MM.1S (cell line): ENCODE measurements at regions not wholly inside any gene's neighbourhood (a gene's known extent, or its start where the extent isn't known, plus 50 kb on each side); places are given as distances from the start of the nearest gene placed in this dataset.

Experiments
- DNase-seq: peaks from one replicate; pipeline ENCODE4 v3.0.0-alpha.2; 2015
- H2AFZ ChIP-seq: fragments of 300-600 bp; sonication (generic); 2 replicates; pipeline ENCODE4 v1.6.0; 2016; ENCODE audit warnings: antibody characterized with exemption, low read length
- H3F3A ChIP-seq: fragments of 300-600 bp; sonication (generic); 2 replicates; pipeline ENCODE4 v1.6.1; 2016; ENCODE audit warnings: mild to moderate bottlenecking, antibody characterized with exemption, low read length, moderate library complexity, mixed read lengths; ENCODE audit not compliant: insufficient read depth
- H3K27ac ChIP-seq: fragments of 300-600 bp; sonication (generic); 2 replicates; pipeline ENCODE4 v1.5.1; 2016; ENCODE audit warnings: mild to moderate bottlenecking, low read length
- H3K27me3 ChIP-seq: fragments of 300-600 bp; sonication (generic); replicated peaks from 2 replicates; pipeline ENCODE4 v1.6.0; 2016; ENCODE audit warnings: low read length; ENCODE audit not compliant: insufficient read depth
- H3K36me3 ChIP-seq: fragments of 300-600 bp; sonication (generic); replicated peaks from 2 replicates; pipeline ENCODE4 v1.6.1; 2016; ENCODE audit warnings: mild to moderate bottlenecking, low read length, mixed read lengths; ENCODE audit not compliant: insufficient read depth
- H3K4me1 ChIP-seq: fragments of 300-600 bp; sonication (generic); 2 replicates; pipeline ENCODE4 v1.6.1; 2016; ENCODE audit warnings: low read length, mixed read lengths
- H3K4me2 ChIP-seq: fragments of 300-600 bp; sonication (generic); 2 replicates; pipeline ENCODE4 v1.6.0; 2016; ENCODE audit warnings: low read depth, low read length
- H3K4me3 ChIP-seq: fragments of 300-600 bp; sonication (generic); 2 replicates; pipeline ENCODE4 v1.5.1; 2016; ENCODE audit warnings: low read length, mixed read lengths
- H3K79me2 ChIP-seq: fragments of 300-600 bp; sonication (generic); 2 replicates; pipeline ENCODE4 v1.6.1; 2016; ENCODE audit warnings: mixed run types, low read length, mixed read lengths
- H3K9ac ChIP-seq: fragments of 300-600 bp; sonication (generic); 2 replicates; pipeline ENCODE4 v1.6.1; 2016; ENCODE audit warnings: low read length, mixed read lengths
- H3K9me2 ChIP-seq: fragments of 300-600 bp; sonication (generic); replicated peaks from 2 replicates; pipeline ENCODE4 v1.6.1; 2016; ENCODE audit warnings: mild to moderate bottlenecking, low read length, mixed read lengths; ENCODE audit not compliant: insufficient read depth
- H3K9me3 ChIP-seq: fragments of 300-600 bp; sonication (generic); replicated peaks from 2 replicates; pipeline ENCODE4 v1.6.1; 2016; ENCODE audit warnings: mild to moderate bottlenecking, low read length, mixed read lengths; ENCODE audit not compliant: insufficient read depth
- H4K20me1 ChIP-seq: fragments of 300-600 bp; sonication (generic); 2 replicates; pipeline ENCODE4 v1.6.1; 2016; ENCODE audit warnings: mild to moderate bottlenecking, low read length, moderate library complexity, mixed read lengths; ENCODE audit not compliant: insufficient read depth
- CTCF ChIP-seq: fragments of 300-600 bp; sonication (generic); IDR thresholded peaks from 2 replicates; pipeline ENCODE4 v1.5.1; 2016; ENCODE audit warnings: antibody characterized with exemption, low read length, mixed read lengths
- EZH2 ChIP-seq: fragments of 300-600 bp; sonication (generic); optimal IDR thresholded peaks from 2 replicates; pipeline ENCODE3; 2017; ENCODE audit warnings: low read depth, mild to moderate bottlenecking, antibody characterized with exemption, low read length, mixed read lengths
- EZH2phosphoT487 ChIP-seq: fragments of 300-600 bp; sonication (generic); IDR thresholded peaks from 2 replicates; pipeline ENCODE4 v1.6.1; 2018; ENCODE audit warnings: antibody characterized with exemption, low read length

- no peaks in the 10 kb centered on the region for H3K27me3 ChIP-seq
- no peaks in the 10 kb centered on the region for H3K4me1 ChIP-seq
These were observed 49.7 kb downstream of the GLI2 start for GRCh38 chr2:120785228-120785966.

GRCh38 chr2:120786038-120786960, 50.6 kb downstream of the GLI2 start:
- H3K9me2 ChIP-seq: no peaks in the 10 kb centered on the region
- H3K36me3 ChIP-seq: no peaks in the 10 kb centered on the region
- no peak overlapping the region for H3K4me2 ChIP-seq
- no peaks in the 10 kb centered on the region for H3K9me3 ChIP-seq
- no peaks in the 10 kb centered on the region for H4K20me1 ChIP-seq
- no peaks in the 10 kb centered on the region for H3K79me2 ChIP-seq
- no peak overlapping the region for H3K4me3 ChIP-seq
- no peaks in the 10 kb centered on the region for H3K27me3 ChIP-seq
- no peaks in the 10 kb centered on the region for H3K4me1 ChIP-seq
- H3F3A ChIP-seq: no peaks in the 10 kb centered on the region
- DNase-seq: no peak
- no peak overlapping the region for H2AFZ ChIP-seq
- no peak for TF ChIP-seq EZH2
- TF ChIP-seq EZH2phosphoT487: no peak
- no peak for TF ChIP-seq CTCF
- H3K27ac ChIP-seq: no peak overlapping the region
- H3K9ac ChIP-seq: no peak overlapping the region

More at GRCh38 chr2:120785228-120785966, 49.7 kb downstream of the GLI2 start:
- Histone ChIP-seq H3K9ac (no peak overlapping the region), H3F3A (no peaks in the 10 kb centered on the region), H3K79me2 (no peaks in the 10 kb centered on the region), H3K9me3 (no peaks in the 10 kb centered on the region), H3K9me2 (no peaks in the 10 kb centered on the region), H3K4me3 (no peak overlapping the region), H3K4me2 (no peak overlapping the region), H3K27ac (no peak overlapping the region), H2AFZ (no peak overlapping the region), H3K36me3 (no peaks in the 10 kb centered on the region), H4K20me1 (no peaks in the 10 kb centered on the region)
- TF ChIP-seq CTCF (no peak), EZH2phosphoT487 (no peak), EZH2 (no peak)
- no peak for DNase-seq

- H3K9ac ChIP-seq: no peak overlapping the region
- H3K9me2 ChIP-seq: no peaks in the 10 kb centered on the region
- no peak overlapping the region for H2AFZ ChIP-seq
- no peaks in the 10 kb centered on the region for H3K79me2 ChIP-seq
- no peaks in the 10 kb centered on the region for H3F3A ChIP-seq
- no peak for TF ChIP-seq EZH2
- no peak for TF ChIP-seq EZH2phosphoT487
- TF ChIP-seq CTCF: no peak
- no peak for DNase-seq
- no peak overlapping the region for H3K4me2 ChIP-seq
- no peaks in the 10 kb centered on the region for H3K4me1 ChIP-seq
- no peaks in the 10 kb centered on the region for H3K9me3 ChIP-seq
- no peaks in the 10 kb centered on the region for H3K27me3 ChIP-seq
- no peaks in the 10 kb centered on the region for H3K36me3 ChIP-seq
- H4K20me1 ChIP-seq: no peaks in the 10 kb centered on the region
- H3K27ac ChIP-seq: no peak overlapping the region
- H3K4me3 ChIP-seq: no peak overlapping the region
These were observed 51.6 kb downstream of the GLI2 start for GRCh38 chr2:120787111-120787821.
